Neural progenitor cell (in vitro differentiated cells): ENCODE measurements at regions not wholly inside any gene's neighbourhood (a gene's known extent, or its start where the extent isn't known, plus 50 kb on each side); places are given as distances from the start of the nearest gene placed in this dataset.

Experiments
- DNase-seq: peaks from one replicate; pipeline ENCODE4 v3.0.0-alpha.2; 2016; ENCODE audit warnings: low spot score
- H2AFZ ChIP-seq: fragments of 200-600 bp; sonication (generic); replicated peaks from 2 replicates; pipeline ENCODE4 v1.6.1; 2016; ENCODE audit warnings: antibody characterized with exemption
- H3F3A ChIP-seq: fragments of 200-600 bp; sonication (generic); 2 replicates; pipeline ENCODE4 v1.6.1; 2016; ENCODE audit warnings: antibody characterized with exemption, low read depth
- H3K27ac ChIP-seq: fragments of 200-600 bp; sonication (generic); 2 replicates; pipeline ENCODE4 v1.5.1; 2016; ENCODE audit warnings: mild to moderate bottlenecking
- H3K27me3 ChIP-seq: fragments of 200-600 bp; sonication (generic); 2 replicates; pipeline ENCODE4 v1.6.1; 2016; ENCODE audit warnings: mild to moderate bottlenecking, moderate library complexity
- H3K36me3 ChIP-seq: fragments of 200-600 bp; sonication (generic); 2 replicates; pipeline ENCODE4 v1.5.1; 2016
- H3K4me1 ChIP-seq: fragments of 200-600 bp; sonication (generic); 2 replicates; pipeline ENCODE4 v1.6.1; 2016; ENCODE audit warnings: mixed run types
- H3K4me2 ChIP-seq: fragments of 200-600 bp; sonication (generic); 2 replicates; pipeline ENCODE4 v1.6.1; 2016
- H3K4me3 ChIP-seq: fragments of 200-600 bp; sonication (generic); 2 replicates; pipeline ENCODE4 v1.5.1; 2016
- H3K79me2 ChIP-seq: fragments of 200-600 bp; sonication (generic); 2 replicates; pipeline ENCODE4 v1.6.1; 2016; ENCODE audit warnings: low read depth
- H3K9ac ChIP-seq: fragments of 200-600 bp; sonication (generic); 2 replicates; pipeline ENCODE4 v1.6.1; 2016
- H3K9me3 ChIP-seq: fragments of 200-600 bp; sonication (generic); 2 replicates; pipeline ENCODE4 v1.5.1; 2016; ENCODE audit warnings: low read depth
- H4K20me1 ChIP-seq: fragments of 200-600 bp; sonication (generic); 2 replicates; pipeline ENCODE4 v1.6.1; 2016; ENCODE audit warnings: low read depth
- H3K27ac Mint-ChIP-seq: 3 replicates; pipeline ENCODE4 v1.8.0; 2021; ENCODE audit warnings: mixed read lengths
- H3K27me3 Mint-ChIP-seq: 2 replicates; pipeline ENCODE4 v1.8.0; 2022; ENCODE audit warnings: low read depth, mild to moderate bottlenecking, inconsistent platforms, moderate library complexity, mixed read lengths; ENCODE audit not compliant: insufficient read depth
- H3K36me3 Mint-ChIP-seq: 3 replicates; pipeline ENCODE4 v1.8.0; 2021; ENCODE audit warnings: mixed read lengths
- H3K4me1 Mint-ChIP-seq: 3 replicates; pipeline ENCODE4 v1.8.0; 2021; ENCODE audit warnings: mixed read lengths
- H3K4me3 Mint-ChIP-seq: 3 replicates; pipeline ENCODE4 v1.8.0; 2021; ENCODE audit warnings: mild to moderate bottlenecking, moderate library complexity, mixed read lengths
- H3K9me3 Mint-ChIP-seq: 3 replicates; pipeline ENCODE4 v1.8.0; 2020; ENCODE audit warnings: mixed read lengths
- CTCF ChIP-seq: fragments of 200-600 bp; sonication (generic); IDR thresholded peaks from 2 replicates; pipeline ENCODE4 v1.5.1; 2017; ENCODE audit warnings: antibody characterized with exemption, mild to moderate bottlenecking
- EZH2 ChIP-seq: fragments of 200-600 bp; sonication (generic); IDR thresholded peaks from 2 replicates; pipeline ENCODE4 v1.6.1; 2017; ENCODE audit warnings: antibody characterized with exemption, mild to moderate bottlenecking, moderate library complexity
- EZH2phosphoT487 ChIP-seq: fragments of 200-600 bp; sonication (generic); IDR thresholded peaks from 2 replicates; pipeline ENCODE4 v1.6.1; 2017; ENCODE audit warnings: antibody characterized with exemption

DNA sequence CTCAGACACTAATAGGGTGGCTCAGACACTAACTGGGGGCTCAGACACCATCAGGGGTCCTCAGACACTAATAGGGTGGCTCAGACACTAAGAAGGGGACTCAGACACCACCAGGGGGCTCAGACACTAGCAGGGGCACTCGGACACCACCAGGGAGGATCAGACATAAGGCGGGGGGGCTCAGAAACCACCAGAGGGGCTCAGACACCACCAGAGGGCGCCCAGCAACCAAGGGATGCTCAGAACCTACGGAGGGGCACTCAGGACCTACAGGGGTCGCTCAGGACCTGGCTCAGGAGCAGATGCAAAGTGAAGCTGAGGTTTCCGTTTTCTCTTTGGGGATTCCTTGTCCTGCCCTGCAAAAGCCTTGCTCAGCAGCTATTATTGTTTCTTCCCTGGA is 448.5 kb downstream of the TMEM121 start:
- no peaks in the 10 kb centered on the region for H3K27me3 ChIP-seq

DNA sequence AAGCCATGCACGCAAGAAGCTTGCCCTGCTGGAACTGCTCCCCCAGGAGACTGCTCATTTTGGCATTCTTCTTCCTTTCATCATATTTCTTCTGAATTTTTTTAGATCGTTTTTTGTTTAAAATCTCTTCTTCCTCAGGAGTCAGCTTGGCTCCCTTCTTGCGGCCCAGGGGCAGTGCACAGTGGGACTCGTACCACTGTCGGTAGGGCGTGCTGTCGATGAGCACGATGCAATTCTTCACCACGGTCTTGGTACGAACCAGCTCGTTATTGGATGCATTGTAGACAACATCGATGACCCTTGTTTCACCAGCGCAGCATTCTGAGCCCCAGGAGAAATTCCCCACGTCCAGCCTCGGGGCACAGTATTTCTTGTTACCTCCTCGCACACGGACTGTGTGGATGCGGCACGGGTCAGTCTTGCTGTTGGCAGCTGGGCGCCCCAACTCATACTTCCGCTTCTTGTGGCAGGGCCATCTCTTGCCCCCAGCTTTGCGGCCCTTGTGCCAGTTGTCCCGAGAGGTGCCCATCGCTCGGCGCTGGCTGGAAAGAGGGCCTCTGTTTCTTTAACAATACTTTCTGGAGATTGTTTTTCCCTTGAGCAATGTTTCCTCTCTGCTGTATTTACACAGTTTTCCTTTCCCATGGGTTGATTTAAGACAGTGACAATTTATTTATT is 452.4 kb downstream of the TMEM121 start:
- DNase-seq, result no peak
- Mint-ChIP-seq H3K4me1 (no peaks in the 10 kb centered on the region), H3K9me3 (peaks cover 56% of the 10 kb centered on the region), H3K4me3 (no peak overlapping the region), H3K36me3 (no peaks in the 10 kb centered on the region), H3K27ac (no peak overlapping the region), H3K27me3 (peaks cover 9% of the 10 kb centered on the region)
- Histone ChIP-seq H3K27me3 (no peaks in the 10 kb centered on the region), H3K27ac (no peak overlapping the region), H3K9ac (no peak overlapping the region), H4K20me1 (no peaks in the 10 kb centered on the region), H3K4me3 (no peak overlapping the region), H3K4me1 (no peaks in the 10 kb centered on the region), H3K4me2 (no peak overlapping the region), H3K79me2 (no peaks in the 10 kb centered on the region), H3K9me3 (peaks cover 9% of the 10 kb centered on the region), H3F3A (no peaks in the 10 kb centered on the region), H3K36me3 (no peaks in the 10 kb centered on the region), H2AFZ (no peak overlapping the region)
- TF ChIP-seq CTCF, result no peak

More for the DNA sequence above, 448.5 kb downstream of the TMEM121 start:
- no peaks in the 10 kb centered on the region for H3K4me1 ChIP-seq
- no peak overlapping the region for H3K9ac ChIP-seq
- no peak overlapping the region for H3K4me3 ChIP-seq
- H3K36me3 ChIP-seq, result no peaks in the 10 kb centered on the region
- H3K79me2 ChIP-seq, result no peaks in the 10 kb centered on the region
- DNase-seq, result no peak
- TF ChIP-seq EZH2 (no peak), CTCF (no peak), EZH2phosphoT487 (no peak)
- H3K27ac Mint-ChIP-seq, result no peak overlapping the region
- H4K20me1 ChIP-seq, result no peaks in the 10 kb centered on the region
- H3K27me3 Mint-ChIP-seq, result peaks cover 9% of the 10 kb centered on the region
- no peaks in the 10 kb centered on the region for H3F3A ChIP-seq
- no peak overlapping the region for H3K27ac ChIP-seq
- peaks cover 15% of the 10 kb centered on the region for H3K9me3 ChIP-seq
- H3K4me3 Mint-ChIP-seq, result no peak overlapping the region
- H3K4me2 ChIP-seq, result no peak overlapping the region
- H2AFZ ChIP-seq, result no peak overlapping the region
- no peaks in the 10 kb centered on the region for H3K36me3 Mint-ChIP-seq
- H3K9me3 Mint-ChIP-seq, result peaks cover 56% of the 10 kb centered on the region
- no peaks in the 10 kb centered on the region for H3K4me1 Mint-ChIP-seq

DNA sequence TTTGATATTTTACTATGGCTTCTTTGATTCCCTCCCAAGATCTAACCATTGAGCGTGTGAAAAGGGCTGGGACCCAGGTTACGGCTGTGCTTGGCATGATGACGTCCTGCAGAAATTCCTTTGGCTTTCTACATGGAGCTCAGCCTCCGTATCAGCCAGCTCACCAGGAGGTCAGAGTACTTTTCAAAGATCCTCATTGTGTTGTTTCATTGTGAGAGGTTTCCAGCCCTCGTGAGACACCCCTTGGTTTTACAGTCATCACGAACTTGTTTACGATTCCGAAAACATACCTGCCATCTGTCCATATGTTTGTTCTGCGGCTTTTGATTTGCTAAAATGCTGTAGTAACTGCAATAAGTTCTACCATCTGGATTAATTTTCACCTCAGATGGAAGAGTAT is 453.1 kb downstream of the TMEM121 start:
- H3K9me3 ChIP-seq, result peaks cover 9% of the 10 kb centered on the region
- peaks cover 54% of the 10 kb centered on the region for H3K9me3 Mint-ChIP-seq

More for the DNA sequence above, 453.1 kb downstream of the TMEM121 start:
- Histone ChIP-seq H3K27ac (no peak overlapping the region), H3K9ac (no peak overlapping the region), H3K27me3 (no peaks in the 10 kb centered on the region), H3K79me2 (no peaks in the 10 kb centered on the region), H3K4me1 (no peaks in the 10 kb centered on the region), H2AFZ (no peak overlapping the region), H4K20me1 (no peaks in the 10 kb centered on the region), H3F3A (no peaks in the 10 kb centered on the region), H3K4me2 (no peak overlapping the region), H3K36me3 (no peaks in the 10 kb centered on the region), H3K4me3 (no peak overlapping the region)
- DNase-seq, result no peak
- no peak overlapping the region for H3K27ac Mint-ChIP-seq
- no peak for TF ChIP-seq CTCF
- no peak for TF ChIP-seq EZH2phosphoT487
- no peak for TF ChIP-seq EZH2
- H3K4me3 Mint-ChIP-seq, result no peak overlapping the region
- no peaks in the 10 kb centered on the region for H3K4me1 Mint-ChIP-seq
- no peaks in the 10 kb centered on the region for H3K36me3 Mint-ChIP-seq
- H3K27me3 Mint-ChIP-seq, result peaks cover 5% of the 10 kb centered on the region
